SK-N-SH treated with all-trans-retinoic acid at 6 μM for 48 hours (cell line): ENCODE measurements at regions not wholly inside any gene's neighbourhood (a gene's known extent, or its start where the extent isn't known, plus 50 kb on each side); places are given as distances from the start of the nearest gene placed in this dataset.

Source experiments
- ATAC-seq: fragments of 200-7000 bp; cut with Tn5 transposase; 3 replicates; pipeline ENCODE4 v1.9.1; 2020; ENCODE audit warnings: mild to moderate bottlenecking, moderate library complexity
- ARNTL ChIP-seq: fragments of 450-650 bp; formaldehyde crosslinking; IDR thresholded peaks from 2 replicates; pipeline ENCODE4 v1.5.0; 2020; ENCODE audit warnings: low read depth, mild to moderate bottlenecking, moderate library complexity, borderline replicate concordance
- CSRNP3 ChIP-seq: fragments of 250-450 bp; sonication (Bioruptor Pico); IDR thresholded peaks from 2 replicates; pipeline ENCODE4 v1.5.1; 2021; ENCODE audit warnings: mild to moderate bottlenecking, moderate library complexity
- ESRRG ChIP-seq: fragments of 250-450 bp; sonication (Bioruptor Pico); IDR thresholded peaks from 2 replicates; pipeline ENCODE4 v1.6.1; 2021; ENCODE audit warnings: mild to moderate bottlenecking
- GLIS3 ChIP-seq: fragments of 250-450 bp; sonication (Bioruptor Pico); IDR thresholded peaks from 2 replicates; pipeline ENCODE4 v1.5.0; 2020; ENCODE audit warnings: mild to moderate bottlenecking, moderate library complexity
- ISL1 ChIP-seq: fragments of 250-450 bp; sonication (Bioruptor Pico); IDR thresholded peaks from 2 replicates; pipeline ENCODE4 v2.1.2; 2022; ENCODE audit warnings: mild to moderate bottlenecking, moderate library complexity
- PATZ1 ChIP-seq: fragments of 250-450 bp; sonication (Bioruptor Pico); IDR thresholded peaks from 2 replicates; pipeline ENCODE4 v1.8.0; 2020; ENCODE audit warnings: mild to moderate bottlenecking, moderate library complexity, borderline replicate concordance
- PPARA ChIP-seq: fragments of 250-450 bp; sonication (Bioruptor Pico); IDR thresholded peaks from 2 replicates; pipeline ENCODE4 v1.5.0; 2020; ENCODE audit warnings: mild to moderate bottlenecking, borderline replicate concordance
- RARB ChIP-seq: fragments of 250-450 bp; sonication (Bioruptor Pico); IDR thresholded peaks from 2 replicates; pipeline ENCODE4 v1.8.0; 2021; ENCODE audit warnings: mild to moderate bottlenecking, moderate library complexity
- SNAI2 ChIP-seq: fragments of 250-450 bp; sonication (Bioruptor Pico); IDR thresholded peaks from 2 replicates; pipeline ENCODE4 v1.5.0; 2020; ENCODE audit warnings: mild to moderate bottlenecking, moderate library complexity
- TCF4 ChIP-seq: fragments of 250-450 bp; sonication (Bioruptor Pico); IDR thresholded peaks from 2 replicates; pipeline ENCODE4 v1.8.0; 2021; ENCODE audit warnings: mild to moderate bottlenecking, moderate library complexity, borderline replicate concordance
- TOX ChIP-seq: fragments of 250-450 bp; sonication (Bioruptor Pico); IDR thresholded peaks from 2 replicates; pipeline ENCODE4 v1.8.0; 2021; ENCODE audit warnings: mild to moderate bottlenecking, moderate library complexity, borderline replicate concordance
- ZFP3 ChIP-seq: fragments of 250-450 bp; sonication (Bioruptor Pico); IDR thresholded peaks from 2 replicates; pipeline ENCODE4 v1.5.0; 2020; ENCODE audit warnings: mild to moderate bottlenecking, moderate library complexity
- ZFP30 ChIP-seq: fragments of 450-650 bp; formaldehyde crosslinking; IDR thresholded peaks from 2 replicates; pipeline ENCODE4 v1.5.0; 2022; ENCODE audit warnings: mild to moderate bottlenecking, moderate library complexity
- ZNF565 ChIP-seq: fragments of 450-650 bp; formaldehyde crosslinking; conservative IDR thresholded peaks from 2 replicates; pipeline ENCODE4 v1.5.0; 2020; ENCODE audit warnings: low read depth, mild to moderate bottlenecking, moderate library complexity
- ZNF70 ChIP-seq: fragments of 450-650 bp; formaldehyde crosslinking; IDR thresholded peaks from 2 replicates; pipeline ENCODE4 v1.5.0; 2020; ENCODE audit warnings: mild to moderate bottlenecking, moderate library complexity
- ZNF8 ChIP-seq: fragments of 450-650 bp; formaldehyde crosslinking; IDR thresholded peaks from 2 replicates; pipeline ENCODE4 v1.5.0; 2020; ENCODE audit warnings: mild to moderate bottlenecking, moderate library complexity
- TF ChIP-seq, protein P1 (sequence below): fragments of 250-450 bp; sonication (Bioruptor Pico); IDR thresholded peaks from 2 replicates; pipeline ENCODE4 v1.8.0; 2021; ENCODE audit warnings: low read depth, mild to moderate bottlenecking, moderate library complexity, borderline replicate concordance

GRCh38 chr2:129642526-129643043 lies 336.9 kb upstream of the RAB6C start:
- TF ChIP-seq ESRRG (CRISPR knock-in tag) = no peak
- TF ChIP-seq TCF4 (CRISPR knock-in tag) = no peak
- no peak for TF ChIP-seq PPARA (CRISPR knock-in tag)
- TF ChIP-seq TOX (CRISPR knock-in tag) = no peak
- no peak for TF ChIP-seq ZNF70 (CRISPR knock-in tag)
- TF ChIP-seq, protein P1, sequence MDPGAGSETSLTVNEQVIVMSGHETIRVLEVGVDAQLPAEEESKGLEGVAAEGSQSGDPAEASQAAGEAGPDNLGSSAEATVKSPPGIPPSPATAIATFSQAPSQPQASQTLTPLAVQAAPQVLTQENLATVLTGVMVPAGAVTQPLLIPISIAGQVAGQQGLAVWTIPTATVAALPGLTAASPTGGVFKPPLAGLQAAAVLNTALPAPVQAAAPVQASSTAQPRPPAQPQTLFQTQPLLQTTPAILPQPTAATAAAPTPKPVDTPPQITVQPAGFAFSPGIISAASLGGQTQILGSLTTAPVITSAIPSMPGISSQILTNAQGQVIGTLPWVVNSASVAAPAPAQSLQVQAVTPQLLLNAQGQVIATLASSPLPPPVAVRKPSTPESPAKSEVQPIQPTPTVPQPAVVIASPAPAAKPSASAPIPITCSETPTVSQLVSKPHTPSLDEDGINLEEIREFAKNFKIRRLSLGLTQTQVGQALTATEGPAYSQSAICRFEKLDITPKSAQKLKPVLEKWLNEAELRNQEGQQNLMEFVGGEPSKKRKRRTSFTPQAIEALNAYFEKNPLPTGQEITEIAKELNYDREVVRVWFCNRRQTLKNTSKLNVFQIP (CRISPR knock-in tag) = no peak
- TF ChIP-seq RARB (CRISPR knock-in tag) = no peak
- no peak for TF ChIP-seq SNAI2 (CRISPR knock-in tag)
- TF ChIP-seq ARNTL (CRISPR knock-in tag) = no peak
- no peak for TF ChIP-seq ISL1
- no peak for TF ChIP-seq ZFP3 (CRISPR knock-in tag)
- no peak for TF ChIP-seq GLIS3 (CRISPR knock-in tag)
- no peak for TF ChIP-seq ZFP30 (CRISPR knock-in tag)
- no peak for TF ChIP-seq ZNF565
- TF ChIP-seq PATZ1 (CRISPR knock-in tag) = no peak
- ATAC-seq = no peak

DNA sequence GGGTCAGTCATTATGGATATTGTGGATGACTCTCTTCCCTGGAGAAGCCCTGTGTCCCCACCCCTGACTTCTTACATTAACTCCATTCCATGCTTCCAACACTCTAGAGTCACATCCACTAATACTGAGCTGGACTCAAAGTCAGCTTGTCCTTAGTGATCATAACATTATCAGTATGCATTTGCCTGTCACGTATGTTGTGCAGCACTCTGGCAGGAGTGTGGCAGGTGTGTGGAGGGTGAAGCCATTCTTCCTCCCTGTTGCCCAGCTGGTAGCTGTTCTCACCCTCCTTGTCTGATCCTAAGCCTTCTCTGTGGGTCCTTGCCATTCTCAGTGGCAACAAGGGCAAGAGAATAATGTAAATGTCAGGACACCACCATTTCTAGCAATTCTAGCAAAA lies 334.1 kb upstream of the RAB6C start:
- TF ChIP-seq ARNTL (CRISPR knock-in tag) (no peak), ISL1 (no peak), PATZ1 (CRISPR knock-in tag) (no peak), ZNF8 (CRISPR knock-in tag) (no peak), RARB (CRISPR knock-in tag) (no peak), SNAI2 (CRISPR knock-in tag) (no peak)
- ATAC-seq = no peak

DNA sequence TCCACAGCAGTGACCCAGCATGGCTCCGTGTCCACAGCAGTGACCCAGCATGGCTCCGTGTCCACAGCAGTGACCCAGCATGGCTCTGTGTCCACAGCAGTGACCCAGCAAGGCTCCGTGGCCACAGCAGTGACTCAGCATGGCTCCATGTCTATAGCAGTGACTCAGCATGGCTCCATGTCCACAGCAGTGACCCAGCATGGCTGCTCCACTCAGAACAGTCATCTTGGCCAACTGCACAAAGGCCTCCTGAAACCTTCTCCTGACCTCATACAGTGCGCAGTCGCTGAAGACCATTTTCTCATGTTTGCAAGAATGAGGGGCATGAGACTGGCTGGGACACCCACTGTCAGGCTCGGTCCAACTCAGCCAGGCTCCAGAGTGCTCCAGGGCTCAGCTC lies 333.4 kb upstream of the RAB6C start:
- TF ChIP-seq, protein P1 (CRISPR knock-in tag) = no peak
- TF ChIP-seq PATZ1 (CRISPR knock-in tag) (no peak), ZNF70 (CRISPR knock-in tag) (no peak), ZFP30 (CRISPR knock-in tag) (no peak), GLIS3 (CRISPR knock-in tag) (no peak), SNAI2 (CRISPR knock-in tag) (no peak), ZFP3 (CRISPR knock-in tag) (no peak), TOX (CRISPR knock-in tag) (no peak), CSRNP3 (CRISPR knock-in tag) (no peak)
- TF ChIP-seq, all 23 proteins: peak for 0
- ATAC-seq = no peak
